ENCODE measurements at regions not wholly inside any gene's neighbourhood (a gene's known extent, or its start where the extent isn't known, plus 50 kb on each side); places are given as distances from the start of the nearest gene placed in this dataset.

GRCh38 chr5:110917161-110917875, 154.2 kb upstream of the TSLP start:
- Mint-ChIP-seq H3K4me3 (no peak overlapping the region), H3K4me1 (no peaks in the 10 kb centered on the region), H3K27me3 (ENCODE audit: low read depth) (peaks cover 13% of the 10 kb centered on the region), H3K36me3 (ENCODE audit: low read depth) (no peaks in the 10 kb centered on the region), H3K27ac (ENCODE audit: unreplicated experiment) (no peak overlapping the region), H3K9me3 (no peaks in the 10 kb centered on the region)
- DNase-seq (ENCODE audit: low read depth, low spot score) = no peak
- TF ChIP-seq, protein P1, sequence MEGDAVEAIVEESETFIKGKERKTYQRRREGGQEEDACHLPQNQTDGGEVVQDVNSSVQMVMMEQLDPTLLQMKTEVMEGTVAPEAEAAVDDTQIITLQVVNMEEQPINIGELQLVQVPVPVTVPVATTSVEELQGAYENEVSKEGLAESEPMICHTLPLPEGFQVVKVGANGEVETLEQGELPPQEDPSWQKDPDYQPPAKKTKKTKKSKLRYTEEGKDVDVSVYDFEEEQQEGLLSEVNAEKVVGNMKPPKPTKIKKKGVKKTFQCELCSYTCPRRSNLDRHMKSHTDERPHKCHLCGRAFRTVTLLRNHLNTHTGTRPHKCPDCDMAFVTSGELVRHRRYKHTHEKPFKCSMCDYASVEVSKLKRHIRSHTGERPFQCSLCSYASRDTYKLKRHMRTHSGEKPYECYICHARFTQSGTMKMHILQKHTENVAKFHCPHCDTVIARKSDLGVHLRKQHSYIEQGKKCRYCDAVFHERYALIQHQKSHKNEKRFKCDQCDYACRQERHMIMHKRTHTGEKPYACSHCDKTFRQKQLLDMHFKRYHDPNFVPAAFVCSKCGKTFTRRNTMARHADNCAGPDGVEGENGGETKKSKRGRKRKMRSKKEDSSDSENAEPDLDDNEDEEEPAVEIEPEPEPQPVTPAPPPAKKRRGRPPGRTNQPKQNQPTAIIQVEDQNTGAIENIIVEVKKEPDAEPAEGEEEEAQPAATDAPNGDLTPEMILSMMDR (conservative IDR thresholded peaks at IDR 0.05) = no peak

DNA sequence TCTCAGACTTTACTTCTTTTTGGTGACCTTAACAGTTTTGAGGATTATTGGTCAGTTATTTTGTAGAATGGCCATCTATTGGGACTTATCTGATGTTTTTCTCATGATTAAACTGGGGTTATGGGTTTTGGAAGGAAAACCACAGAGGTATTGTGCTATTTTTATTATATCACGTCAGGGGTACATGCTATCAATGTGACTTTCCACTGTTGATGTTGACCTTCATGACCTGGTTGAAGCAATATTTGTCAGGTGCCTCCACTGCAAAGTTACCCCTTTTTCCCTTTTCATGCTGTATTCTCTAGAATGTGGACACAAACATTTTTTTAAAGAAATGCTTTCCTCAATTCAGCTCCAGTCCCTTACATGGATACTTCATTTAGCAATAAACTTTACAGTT, 152.8 kb upstream of the TSLP start:
- Mint-ChIP-seq H3K36me3 (ENCODE audit: low read depth) (no peaks in the 10 kb centered on the region), H3K9me3 (no peaks in the 10 kb centered on the region), H3K27me3 (ENCODE audit: low read depth) (peaks cover 10% of the 10 kb centered on the region), H3K27ac (ENCODE audit: unreplicated experiment) (no peak overlapping the region), H3K4me1 (no peaks in the 10 kb centered on the region), H3K4me3 (no peak overlapping the region)
- DNase-seq (ENCODE audit: low read depth, low spot score) = no peak
- TF ChIP-seq, protein P1 (conservative IDR thresholded peaks at IDR 0.05) = no peak

- Mint-ChIP-seq H3K9me3 (no peaks in the 10 kb centered on the region), H3K4me1 (no peaks in the 10 kb centered on the region), H3K27me3 (ENCODE audit: low read depth) (peaks cover 10% of the 10 kb centered on the region), H3K36me3 (ENCODE audit: low read depth) (no peaks in the 10 kb centered on the region), H3K4me3 (no peak overlapping the region), H3K27ac (ENCODE audit: unreplicated experiment) (no peak overlapping the region)
- TF ChIP-seq, protein P1 (conservative IDR thresholded peaks at IDR 0.05) = no peak
- no peak for DNase-seq (ENCODE audit: low read depth, low spot score)
Observed at GRCh38 chr5:110923971-110924370, 147.5 kb upstream of the TSLP start.

DNA sequence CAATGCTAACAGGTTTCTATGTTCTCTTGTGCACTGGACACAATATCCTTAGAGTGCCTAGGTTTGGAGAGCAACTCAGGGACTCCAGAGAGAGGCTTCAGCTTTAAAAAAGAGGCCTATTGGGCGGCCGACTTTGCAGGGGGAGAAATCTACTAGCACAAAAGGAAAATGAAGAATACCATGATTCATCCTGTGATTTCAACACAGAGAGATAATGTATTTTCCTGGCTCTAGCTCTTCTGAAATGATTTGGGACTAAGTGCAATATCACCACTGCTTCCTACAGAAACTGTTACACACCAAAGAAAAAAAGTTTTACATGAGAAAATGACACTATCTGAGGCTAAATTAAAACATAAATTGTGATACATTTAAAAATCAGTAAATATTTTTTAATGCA, 146.1 kb upstream of the TSLP start:
- TF ChIP-seq, protein P1 (conservative IDR thresholded peaks at IDR 0.05) = no peak
- Mint-ChIP-seq H3K36me3 (ENCODE audit: low read depth) (no peaks in the 10 kb centered on the region), H3K4me3 (no peak overlapping the region), H3K9me3 (peaks cover 2% of the 10 kb centered on the region), H3K27me3 (ENCODE audit: low read depth) (peaks cover 3% of the 10 kb centered on the region), H3K27ac (ENCODE audit: unreplicated experiment) (no peak overlapping the region), H3K4me1 (no peaks in the 10 kb centered on the region)
- DNase-seq (ENCODE audit: low read depth, low spot score) = no peak

DNA sequence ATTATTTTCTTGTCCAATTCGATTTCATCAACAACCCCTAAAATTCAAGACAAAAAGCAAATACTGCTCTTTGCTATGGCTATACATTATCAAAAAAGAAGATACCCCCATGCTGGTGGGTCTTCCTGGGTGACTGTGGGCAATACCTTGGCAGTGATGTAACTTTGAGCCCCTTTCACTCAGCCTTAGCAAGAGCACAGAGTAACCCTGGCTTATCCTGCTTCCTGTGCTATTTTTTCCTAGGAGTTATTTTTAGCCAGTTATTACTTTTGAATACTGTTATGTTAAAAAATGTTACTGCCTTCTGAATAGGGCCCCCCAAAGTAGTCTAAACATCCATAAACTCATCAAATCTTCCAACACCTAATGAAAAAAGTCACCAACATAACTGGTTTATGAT, 145.6 kb upstream of the TSLP start:
- Mint-ChIP-seq H3K4me3 (no peak overlapping the region), H3K27me3 (ENCODE audit: low read depth) (peaks cover 3% of the 10 kb centered on the region), H3K27ac (ENCODE audit: unreplicated experiment) (no peak overlapping the region), H3K36me3 (ENCODE audit: low read depth) (no peaks in the 10 kb centered on the region), H3K9me3 (peaks cover 2% of the 10 kb centered on the region), H3K4me1 (no peaks in the 10 kb centered on the region)
- TF ChIP-seq, protein P1 (conservative IDR thresholded peaks at IDR 0.05) = no peak
- no peak for DNase-seq (ENCODE audit: low read depth, low spot score)
